HCT116 (cell line): ENCODE measurements at regions not wholly inside any gene's neighbourhood (a gene's known extent, or its start where the extent isn't known, plus 50 kb on each side); places are given as distances from the start of the nearest gene placed in this dataset.

ENCODE experiments used
- ATAC-seq: fragments of 200-7000 bp; cut with Tn5 transposase; 2 replicates; pipeline ENCODE4 v1.9.1; 2020; ENCODE audit warnings: mild to moderate bottlenecking, moderate library complexity
- BruUV-seq: library from RNA; stranded (reverse); fragments of 400-500 nt; replicated peaks from 2 replicates; lab custom pipeline; 2021; lab: Mats Ljungman, UMichigan
- CTCF ChIA-PET: fragments of 300-600 bp; sonication (Branson Sonifier 250); formaldehyde crosslinking; loops from one replicate; lab custom pipeline; 2021; ENCODE audit warnings: antibody characterized with exemption; lab: Charles Lee
- POLR2A ChIA-PET: fragments of 300-600, 350-600 bp; sonication (Branson Sonifier 250); formaldehyde crosslinking; loops from one replicate; lab custom pipeline; 2021; ENCODE audit warnings: antibody characterized with exemption; lab: Charles Lee
- RAD21 ChIA-PET, 2 experiments: fragments of 300-600 bp; sonication (Branson Sonifier 250); formaldehyde crosslinking; loops; one replicate each; lab custom pipeline; 2023; ENCODE audit warnings: low total read pairs in 2 of 2; ENCODE audit not compliant: uncharacterized antibody in 2 of 2, unreplicated experiment in 2 of 2, low non-redundant PET in 1 of 2; lab: Charles Lee
- DNase-seq: peaks from one replicate; pipeline ENCODE4 v3.0.0-alpha.2; 2010; ENCODE audit warnings: low read depth, low spot score
- H2AFZ ChIP-seq: fragments of 200-600 bp; shearing (Covaris generic), sonication (generic); 2 replicates; pipeline ENCODE4 v1.6.1; 2017; ENCODE audit warnings: low read depth, mixed run types, mixed read lengths, antibody characterized with exemption, low read length; ENCODE audit not compliant: poor library complexity, severe bottlenecking
- H3K27ac ChIP-seq: 2 replicates; pipeline ENCODE4 v1.5.1; 2012; ENCODE audit warnings: low read depth, low read length
- H3K27me3 ChIP-seq: fragments of 200-600 bp; sonication (generic); 2 replicates; pipeline ENCODE4 v1.6.1; 2016; ENCODE audit warnings: mixed run types, low read length, mixed read lengths; ENCODE audit not compliant: insufficient read depth
- H3K36me3 ChIP-seq, 2 experiments: fragments of 200-500 bp in 1 of 2; fragments of 200-600 bp in 1 of 2; sonication (Bioruptor generic) in 1 of 2; sonication (generic) in 1 of 2; 2 replicates each; pipeline versions ENCODE4 v1.5.1 to v1.6.1; 2014 to 2016; ENCODE audit warnings: low read length in 2 of 2, inconsistent platforms in 1 of 2, mixed read lengths in 1 of 2, mixed run types in 1 of 2; ENCODE audit not compliant: insufficient read depth in 2 of 2, control insufficient read depth in 1 of 2
- H3K4me1 ChIP-seq, 2 experiments: fragments of 200-600 bp in 1 of 2; sonication (generic) in 1 of 2; 2 replicates each; pipeline versions ENCODE4 v1.5.1 to v1.6.1; 2012 to 2017; ENCODE audit warnings: low read length in 2 of 2, inconsistent platforms in 1 of 2, mild to moderate bottlenecking in 1 of 2, mixed read lengths in 1 of 2, mixed run types in 1 of 2, moderate library complexity in 1 of 2; ENCODE audit not compliant: insufficient read depth in 2 of 2, control insufficient read depth in 1 of 2
- H3K4me2 ChIP-seq: fragments of 200-600 bp; sonication (generic); 2 replicates; pipeline ENCODE4 v1.6.1; 2017; ENCODE audit warnings: mixed run types, low read length, mixed read lengths
- H3K4me3 ChIP-seq, 2 experiments: fragments of 200-600 bp in 1 of 2; sonication (generic) in 1 of 2; replicated peaks in 1 of 2; 2 replicates each; pipeline ENCODE4 v1.5.1; 2011 to 2016; ENCODE audit warnings: low read length in 2 of 2, control low read depth in 1 of 2, low read depth in 1 of 2, mild to moderate bottlenecking in 1 of 2, mixed read lengths in 1 of 2, mixed run types in 1 of 2
- H3K79me2 ChIP-seq: fragments of 200-600 bp; sonication (generic); 2 replicates; pipeline ENCODE4 v1.6.1; 2017; ENCODE audit warnings: mild to moderate bottlenecking, mixed run types, low read length, moderate library complexity, mixed read lengths; ENCODE audit not compliant: insufficient read depth
- H3K9ac ChIP-seq: fragments of 200-600 bp; sonication (generic); 2 replicates; pipeline ENCODE4 v1.6.1; 2016; ENCODE audit warnings: low read length, mixed read lengths
- H3K9me2 ChIP-seq: fragments of 200-600 bp; sonication (generic), shearing (Covaris generic); 2 replicates; pipeline ENCODE4 v1.6.1; 2017; ENCODE audit warnings: mixed run types, mild to moderate bottlenecking, moderate library complexity; ENCODE audit not compliant: insufficient read depth
- H3K9me3 ChIP-seq, 2 experiments: fragments of 200-500 bp in 1 of 2; fragments of 200-600 bp in 1 of 2; sonication (Bioruptor generic) in 1 of 2; sonication (generic) in 1 of 2; 2 replicates each; pipeline ENCODE4 v1.6.1; 2014 to 2017; ENCODE audit warnings: low read length in 2 of 2, mixed read lengths in 2 of 2, inconsistent platforms in 1 of 2, low read depth in 1 of 2, mild to moderate bottlenecking in 1 of 2, mixed run types in 1 of 2, moderate library complexity in 1 of 2; ENCODE audit not compliant: control insufficient read depth in 1 of 2, insufficient read depth in 1 of 2
- H4K20me1 ChIP-seq: fragments of 200-600 bp; sonication (generic), shearing (Covaris generic); 2 replicates; pipeline ENCODE4 v1.6.1; 2017; ENCODE audit warnings: mixed run types, mild to moderate bottlenecking, moderate library complexity; ENCODE audit not compliant: insufficient read depth
- EGR1 ChIP-seq: IDR thresholded peaks from 2 replicates; pipeline ENCODE4 v1.6.1; 2012; ENCODE audit warnings: low read depth
- SIN3A ChIP-seq: IDR thresholded peaks from 2 replicates; pipeline ENCODE4 v1.6.1; 2012; ENCODE audit warnings: low read depth
- intact Hi-C: fragments of 100-400 bp; cut with micrococcal nuclease; formaldehyde crosslinking; loops from 2 replicates; pipeline ENCODE4 v1.10.0; 2022
- TF ChIP-seq, protein P1 (sequence below): IDR thresholded peaks from 2 replicates; pipeline ENCODE4 v1.6.1; 2012; ENCODE audit warnings: low read depth
- TF ChIP-seq, protein P2 (sequence below): IDR thresholded peaks from 2 replicates; pipeline ENCODE4 v1.6.1; 2011; ENCODE audit warnings: mild to moderate bottlenecking, low read length, moderate library complexity; ENCODE audit not compliant: insufficient replicate concordance; ENCODE audit errors: extremely low read depth

- ChIA-PET CTCF (no interaction called here), POLR2A (no interaction called here), RAD21 (no interaction called here)
- H3K27ac ChIP-seq, result no peak overlapping the region
- no peak overlapping the region for H3K9ac ChIP-seq
- no peak overlapping the region for H3K4me3 ChIP-seq
- intact Hi-C loops, result no loop called here
- TF ChIP-seq EGR1 (no peak), SIN3A (no peak)
- TF ChIP-seq, protein P1, sequence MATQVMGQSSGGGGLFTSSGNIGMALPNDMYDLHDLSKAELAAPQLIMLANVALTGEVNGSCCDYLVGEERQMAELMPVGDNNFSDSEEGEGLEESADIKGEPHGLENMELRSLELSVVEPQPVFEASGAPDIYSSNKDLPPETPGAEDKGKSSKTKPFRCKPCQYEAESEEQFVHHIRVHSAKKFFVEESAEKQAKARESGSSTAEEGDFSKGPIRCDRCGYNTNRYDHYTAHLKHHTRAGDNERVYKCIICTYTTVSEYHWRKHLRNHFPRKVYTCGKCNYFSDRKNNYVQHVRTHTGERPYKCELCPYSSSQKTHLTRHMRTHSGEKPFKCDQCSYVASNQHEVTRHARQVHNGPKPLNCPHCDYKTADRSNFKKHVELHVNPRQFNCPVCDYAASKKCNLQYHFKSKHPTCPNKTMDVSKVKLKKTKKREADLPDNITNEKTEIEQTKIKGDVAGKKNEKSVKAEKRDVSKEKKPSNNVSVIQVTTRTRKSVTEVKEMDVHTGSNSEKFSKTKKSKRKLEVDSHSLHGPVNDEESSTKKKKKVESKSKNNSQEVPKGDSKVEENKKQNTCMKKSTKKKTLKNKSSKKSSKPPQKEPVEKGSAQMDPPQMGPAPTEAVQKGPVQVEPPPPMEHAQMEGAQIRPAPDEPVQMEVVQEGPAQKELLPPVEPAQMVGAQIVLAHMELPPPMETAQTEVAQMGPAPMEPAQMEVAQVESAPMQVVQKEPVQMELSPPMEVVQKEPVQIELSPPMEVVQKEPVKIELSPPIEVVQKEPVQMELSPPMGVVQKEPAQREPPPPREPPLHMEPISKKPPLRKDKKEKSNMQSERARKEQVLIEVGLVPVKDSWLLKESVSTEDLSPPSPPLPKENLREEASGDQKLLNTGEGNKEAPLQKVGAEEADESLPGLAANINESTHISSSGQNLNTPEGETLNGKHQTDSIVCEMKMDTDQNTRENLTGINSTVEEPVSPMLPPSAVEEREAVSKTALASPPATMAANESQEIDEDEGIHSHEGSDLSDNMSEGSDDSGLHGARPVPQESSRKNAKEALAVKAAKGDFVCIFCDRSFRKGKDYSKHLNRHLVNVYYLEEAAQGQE, result no peak
- TF ChIP-seq, protein P2, sequence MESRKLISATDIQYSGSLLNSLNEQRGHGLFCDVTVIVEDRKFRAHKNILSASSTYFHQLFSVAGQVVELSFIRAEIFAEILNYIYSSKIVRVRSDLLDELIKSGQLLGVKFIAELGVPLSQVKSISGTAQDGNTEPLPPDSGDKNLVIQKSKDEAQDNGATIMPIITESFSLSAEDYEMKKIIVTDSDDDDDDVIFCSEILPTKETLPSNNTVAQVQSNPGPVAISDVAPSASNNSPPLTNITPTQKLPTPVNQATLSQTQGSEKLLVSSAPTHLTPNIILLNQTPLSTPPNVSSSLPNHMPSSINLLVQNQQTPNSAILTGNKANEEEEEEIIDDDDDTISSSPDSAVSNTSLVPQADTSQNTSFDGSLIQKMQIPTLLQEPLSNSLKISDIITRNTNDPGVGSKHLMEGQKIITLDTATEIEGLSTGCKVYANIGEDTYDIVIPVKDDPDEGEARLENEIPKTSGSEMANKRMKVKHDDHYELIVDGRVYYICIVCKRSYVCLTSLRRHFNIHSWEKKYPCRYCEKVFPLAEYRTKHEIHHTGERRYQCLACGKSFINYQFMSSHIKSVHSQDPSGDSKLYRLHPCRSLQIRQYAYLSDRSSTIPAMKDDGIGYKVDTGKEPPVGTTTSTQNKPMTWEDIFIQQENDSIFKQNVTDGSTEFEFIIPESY, result no peak
- no peak for DNase-seq
- H2AFZ ChIP-seq, result no peak overlapping the region
- H4K20me1 ChIP-seq, result no peaks in the 10 kb centered on the region
- no peaks in the 10 kb centered on the region for H3K4me1 ChIP-seq
- no peaks in the 10 kb centered on the region for H3K9me3 ChIP-seq
- H3K27me3 ChIP-seq, result no peaks in the 10 kb centered on the region
- no peak for ATAC-seq
- H3K4me2 ChIP-seq, result no peak overlapping the region
- H3K79me2 ChIP-seq, result no peaks in the 10 kb centered on the region
- H3K9me2 ChIP-seq, result no peaks in the 10 kb centered on the region
- no peaks in the 10 kb centered on the region for H3K36me3 ChIP-seq
- no TSS peak for BruUV-seq
These were observed 122.9 kb upstream of the SLC22A23 start for GRCh38 chr6:3579652-3580175.
